GM12878 (cell line): ENCODE measurements at regions not wholly inside any gene's neighbourhood (a gene's known extent, or its start where the extent isn't known, plus 50 kb on each side); places are given as distances from the start of the nearest gene placed in this dataset.

ENCODE experiments used
- ATAC-seq: fragments of 200-7000 bp; cut with Tn5 transposase; 3 replicates; pipeline ENCODE4 v1.9.1; 2020; ENCODE audit warnings: mild to moderate bottlenecking, moderate library complexity
- BruUV-seq: library from RNA; stranded (reverse); fragments of 400-500 nt; replicated peaks from 2 replicates; lab custom pipeline; 2021; lab: Mats Ljungman, UMichigan
- CTCF ChIA-PET: fragments of 300-600 bp; sonication (Branson Sonifier 250); formaldehyde crosslinking; extraction: SDS; loops from one replicate; lab custom pipeline; 2021; ENCODE audit warnings: inconsistent platforms; lab: Yijun Ruan, JAX
- POLR2A ChIA-PET: fragments of 350-600 bp; formaldehyde crosslinking; extraction: SDS; loops from one replicate; lab custom pipeline; 2021; ENCODE audit warnings: inconsistent platforms; lab: Charles Lee
- RAD21 ChIA-PET: fragments of 300-600 bp; sonication (Branson Sonifier 250); formaldehyde crosslinking; loops from one replicate; lab custom pipeline; 2023; ENCODE audit warnings: antibody characterized with exemption; ENCODE audit not compliant: unreplicated experiment; lab: Charles Lee
- SMC1A ChIA-PET: fragments of 300-600 bp; sonication (Branson Sonifier 250); formaldehyde crosslinking; loops from one replicate; lab custom pipeline; 2023; ENCODE audit not compliant: unreplicated experiment, uncharacterized antibody; lab: Charles Lee
- DNase-seq: peaks from one replicate; pipeline ENCODE4 v3.0.0-alpha.2; 2011; ENCODE audit warnings: low read depth, low spot score
- FAIRE-seq: peaks from 3 replicates; lab custom pipeline; 2011; peaks lifted over from hg19 to GRCh38; lab: Jason Lieb, UNC
- H2AFZ ChIP-seq: 2 replicates; pipeline ENCODE4 v1.6.0; 2011; ENCODE audit warnings: low read depth, low read length, control low read depth; ENCODE audit not compliant: control insufficient read depth
- H3K27ac ChIP-seq: 2 replicates; pipeline ENCODE4 v1.5.1; 2011; ENCODE audit warnings: control low read depth; ENCODE audit not compliant: control insufficient read depth, insufficient read depth
- H3K27me3 ChIP-seq, 2 experiments: replicated peaks in 1 of 2; 2 replicates each; pipeline versions ENCODE4 v1.6.0 to v1.6.1; 2011; ENCODE audit warnings: low read length in 1 of 2; ENCODE audit not compliant: control insufficient read depth in 2 of 2, insufficient read depth in 2 of 2
- H3K36me3 ChIP-seq, 2 experiments: 2 replicates each; pipeline ENCODE4 v1.5.1; 2011; ENCODE audit warnings: low read length in 1 of 2; ENCODE audit not compliant: control insufficient read depth in 2 of 2, insufficient read depth in 2 of 2
- H3K4me1 ChIP-seq: 2 replicates; pipeline ENCODE4 v1.6.1; 2011; ENCODE audit warnings: mild to moderate bottlenecking, low read length, moderate library complexity, mixed read lengths; ENCODE audit not compliant: control insufficient read depth, insufficient read depth
- H3K4me2 ChIP-seq: 2 replicates; pipeline ENCODE4 v1.6.0; 2011; ENCODE audit warnings: control low read depth; ENCODE audit not compliant: control insufficient read depth, insufficient read depth
- H3K4me3 ChIP-seq: fragments of 200-600 bp; sonication (generic); 2 replicates; pipeline ENCODE4 v1.5.1; 2016
- H3K79me2 ChIP-seq: 2 replicates; pipeline ENCODE4 v1.6.0; 2011; ENCODE audit warnings: low read length; ENCODE audit not compliant: control insufficient read depth, insufficient read depth
- H3K9ac ChIP-seq: 2 replicates; pipeline ENCODE4 v1.8.0; 2011; ENCODE audit warnings: low read length, control low read depth, mixed read lengths; ENCODE audit not compliant: control insufficient read depth, insufficient read depth
- H3K9me3 ChIP-seq: replicated peaks from 3 replicates; pipeline ENCODE4 v1.5.1; 2011; ENCODE audit warnings: mild to moderate bottlenecking, low read length; ENCODE audit not compliant: control insufficient read depth, insufficient read depth
- H4K20me1 ChIP-seq: 2 replicates; pipeline ENCODE4 v1.6.0; 2011; ENCODE audit not compliant: control insufficient read depth, insufficient read depth
- BACH1 ChIP-seq: fragments of 450-650 bp; IDR thresholded peaks from 2 replicates; pipeline ENCODE4 v1.6.1; 2017; ENCODE audit warnings: mild to moderate bottlenecking, borderline replicate concordance
- BCL3 ChIP-seq: IDR thresholded peaks from 2 replicates; pipeline ENCODE4 v1.6.1; 2011; ENCODE audit warnings: borderline replicate concordance, low read depth, mild to moderate bottlenecking, moderate library complexity, low read length; ENCODE audit not compliant: insufficient read depth, poor library complexity, severe bottlenecking
- HDAC6 ChIP-seq: fragments of 200-600 bp; sonication (generic); IDR thresholded peaks from one replicate; pipeline ENCODE4 v1.8.0; 2017; ENCODE audit warnings: antibody characterized with exemption; ENCODE audit not compliant: unreplicated experiment
- MYC ChIP-seq: IDR thresholded peaks from 2 replicates; pipeline ENCODE4 v1.6.1; 2011; ENCODE audit warnings: mild to moderate bottlenecking, low read length, moderate library complexity, inconsistent platforms; ENCODE audit not compliant: insufficient read depth, insufficient replicate concordance, insufficient read length, severe bottlenecking
- NFIC ChIP-seq: IDR thresholded peaks from 2 replicates; pipeline ENCODE4 v1.6.1; 2012; ENCODE audit warnings: low read depth, mild to moderate bottlenecking, inconsistent platforms, low read length, moderate library complexity
- PAX5 ChIP-seq: IDR thresholded peaks from 2 replicates; pipeline ENCODE4 v1.6.1; 2011; ENCODE audit warnings: low read depth, low read length, borderline replicate concordance
- RUNX3 ChIP-seq: IDR thresholded peaks from 2 replicates; pipeline ENCODE4 v1.6.1; 2012; ENCODE audit warnings: low read length, inconsistent platforms
- SRF ChIP-seq, 2 experiments: IDR thresholded peaks; 2 replicates each; pipeline ENCODE4 v1.6.1; 2011; ENCODE audit warnings: low read depth in 2 of 2, low read length in 2 of 2, mild to moderate bottlenecking in 1 of 2, moderate library complexity in 1 of 2
- TARDBP ChIP-seq: IDR thresholded peaks from 2 replicates; pipeline ENCODE4 v1.6.1; 2016; ENCODE audit warnings: borderline replicate concordance
- TCF3 ChIP-seq: IDR thresholded peaks from 2 replicates; pipeline ENCODE4 v1.6.1; 2012; ENCODE audit warnings: low read depth, mild to moderate bottlenecking, low read length, borderline replicate concordance; ENCODE audit not compliant: insufficient read depth
- YY1 ChIP-seq: IDR thresholded peaks from 2 replicates; pipeline ENCODE4 v1.6.1; 2011; ENCODE audit warnings: low read depth, mild to moderate bottlenecking, low read length
- ZNF207 ChIP-seq: fragments of 450-650 bp; IDR thresholded peaks from 2 replicates; pipeline ENCODE4 v1.6.1; 2014; ENCODE audit warnings: antibody characterized with exemption, mild to moderate bottlenecking, borderline replicate concordance
- in situ Hi-C: fragments of 300-500 bp; cut with MboI; formaldehyde crosslinking; loops from 9 replicates; pipeline ENCODE4 v1.14.3; 2018; ENCODE audit warnings: mixed read lengths
- intact Hi-C: fragments of 100-400 bp; cut with micrococcal nuclease; formaldehyde crosslinking; loops from one replicate; pipeline ENCODE4 v1.14.2; 2022; ENCODE audit not compliant: unreplicated experiment

GRCh38 chr5:27700526-27700925 lies 662.1 kb upstream of the CDH9 start:
- H3K4me1 ChIP-seq, result no peaks in the 10 kb centered on the region
- ChIA-PET RAD21 (no interaction called here), POLR2A (no interaction called here), SMC1A (no interaction called here), CTCF (no interaction called here)
- in situ Hi-C loops, result no loop called here
- no peaks in the 10 kb centered on the region for H3K9me3 ChIP-seq
- intact Hi-C loops, result no loop called here
- H3K27ac ChIP-seq, result no peak overlapping the region
- ATAC-seq, result no peak
- no peak overlapping the region for H3K9ac ChIP-seq
- no peak overlapping the region for H2AFZ ChIP-seq
- H4K20me1 ChIP-seq, result no peaks in the 10 kb centered on the region
- no peaks in the 10 kb centered on the region for H3K79me2 ChIP-seq
- TF ChIP-seq BCL3 (no peak), PAX5 (no peak), BACH1 (no peak), HDAC6 (no peak), ZNF207 (no peak), TCF3 (no peak), MYC (no peak), TARDBP (no peak), RUNX3 (no peak), YY1 (no peak), SRF (IDR thresholded peaks at IDR 0.05; ENCODE audit: low read depth in 2 of 2, low read length in 2 of 2) (no peak), NFIC (no peak)
- no peaks in the 10 kb centered on the region for H3K27me3 ChIP-seq
- no TSS peak for BruUV-seq
- FAIRE-seq, result no peak
- H3K4me2 ChIP-seq, result no peak overlapping the region
- DNase-seq, result no peak
- H3K4me3 ChIP-seq, result no peak overlapping the region
- no peaks in the 10 kb centered on the region for H3K36me3 ChIP-seq
